Epithelial cell of proximal tubule (primary cell): ENCODE measurements at regions not wholly inside any gene's neighbourhood (a gene's known extent, or its start where the extent isn't known, plus 50 kb on each side); places are given as distances from the start of the nearest gene placed in this dataset.

Experiments used
- DNase-seq: peaks from one replicate; pipeline ENCODE4 v3.0.0-alpha.2; 2011; ENCODE audit warnings: low read depth
- H3K4me3 ChIP-seq: 2 replicates; pipeline ENCODE4 v1.5.1; 2011; ENCODE audit warnings: low read depth, mild to moderate bottlenecking, low read length
- TF ChIP-seq, protein P1 (sequence below): conservative IDR thresholded peaks from 2 replicates; pipeline ENCODE4 v1.5.1; 2012; ENCODE audit warnings: low read depth, mild to moderate bottlenecking, low read length

DNA sequence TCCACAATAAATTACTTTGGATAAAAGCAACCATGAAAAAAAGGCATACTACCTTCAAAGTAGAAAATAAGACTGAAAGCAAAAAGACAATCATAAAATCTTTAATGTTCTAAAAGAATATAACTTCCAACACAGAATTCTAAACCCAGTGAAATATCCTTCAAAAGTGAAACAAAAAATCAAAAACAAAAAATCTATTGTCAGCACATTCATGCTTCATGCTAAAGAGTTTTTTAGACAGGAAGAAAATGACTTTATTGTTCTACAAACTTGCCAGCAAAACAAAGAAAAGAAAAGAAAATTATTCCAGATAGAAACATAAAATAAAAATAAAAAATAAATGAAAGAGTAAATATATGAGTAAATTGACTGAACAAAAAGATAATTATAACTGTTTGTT lies 134.9 kb downstream of the EFHB start:
- no peak for DNase-seq
- TF ChIP-seq, protein P1, sequence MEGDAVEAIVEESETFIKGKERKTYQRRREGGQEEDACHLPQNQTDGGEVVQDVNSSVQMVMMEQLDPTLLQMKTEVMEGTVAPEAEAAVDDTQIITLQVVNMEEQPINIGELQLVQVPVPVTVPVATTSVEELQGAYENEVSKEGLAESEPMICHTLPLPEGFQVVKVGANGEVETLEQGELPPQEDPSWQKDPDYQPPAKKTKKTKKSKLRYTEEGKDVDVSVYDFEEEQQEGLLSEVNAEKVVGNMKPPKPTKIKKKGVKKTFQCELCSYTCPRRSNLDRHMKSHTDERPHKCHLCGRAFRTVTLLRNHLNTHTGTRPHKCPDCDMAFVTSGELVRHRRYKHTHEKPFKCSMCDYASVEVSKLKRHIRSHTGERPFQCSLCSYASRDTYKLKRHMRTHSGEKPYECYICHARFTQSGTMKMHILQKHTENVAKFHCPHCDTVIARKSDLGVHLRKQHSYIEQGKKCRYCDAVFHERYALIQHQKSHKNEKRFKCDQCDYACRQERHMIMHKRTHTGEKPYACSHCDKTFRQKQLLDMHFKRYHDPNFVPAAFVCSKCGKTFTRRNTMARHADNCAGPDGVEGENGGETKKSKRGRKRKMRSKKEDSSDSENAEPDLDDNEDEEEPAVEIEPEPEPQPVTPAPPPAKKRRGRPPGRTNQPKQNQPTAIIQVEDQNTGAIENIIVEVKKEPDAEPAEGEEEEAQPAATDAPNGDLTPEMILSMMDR: no peak
- no peak overlapping the region for H3K4me3 ChIP-seq

GRCh38 chr3:19798324-19798723 lies 135.7 kb downstream of the EFHB start:
- TF ChIP-seq, protein P1: no peak
- no peak overlapping the region for H3K4me3 ChIP-seq
- DNase-seq: no peak

DNA sequence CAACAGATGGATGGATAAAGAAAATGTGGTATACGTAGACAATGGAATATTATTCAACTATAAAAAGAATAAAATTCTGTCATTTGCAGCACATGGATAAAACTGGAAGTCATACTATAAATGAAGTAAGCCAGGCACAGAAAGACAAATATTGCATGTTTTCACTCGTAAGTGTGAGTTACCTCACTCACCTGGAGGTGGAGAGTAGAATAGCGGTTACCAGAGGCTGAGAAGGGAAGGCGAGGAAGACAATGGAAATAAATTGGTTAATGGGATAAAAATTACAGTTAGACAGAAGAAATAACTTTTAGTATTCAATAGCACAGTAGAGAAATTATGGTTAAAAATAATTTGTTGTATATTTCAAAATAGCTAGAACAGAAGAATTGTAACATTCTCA lies 141.6 kb downstream of the EFHB start:
- H3K4me3 ChIP-seq: no peak overlapping the region
- DNase-seq: no peak
- TF ChIP-seq, protein P1: no peak

DNA sequence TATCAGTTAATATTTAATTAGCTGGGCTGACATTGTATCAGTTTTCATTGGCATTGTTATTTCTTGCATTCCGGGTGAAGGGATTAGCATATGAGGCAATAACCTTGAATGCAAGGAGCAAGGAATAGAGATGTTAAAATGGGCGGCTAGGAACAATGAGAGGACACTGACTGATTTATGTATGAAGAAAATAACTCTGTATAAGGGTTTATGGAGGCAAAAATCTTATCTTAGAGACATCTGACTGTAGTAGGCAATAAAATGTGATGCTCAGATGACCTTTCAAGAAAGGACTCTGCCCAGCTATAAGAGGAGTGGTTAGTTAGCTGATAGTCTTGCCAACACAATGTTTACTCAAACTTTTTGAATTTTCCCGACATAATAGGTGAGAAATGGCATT lies 158.3 kb downstream of the EFHB start:
- no peak for DNase-seq
- no peak overlapping the region for H3K4me3 ChIP-seq
- TF ChIP-seq, protein P1: no peak

DNA sequence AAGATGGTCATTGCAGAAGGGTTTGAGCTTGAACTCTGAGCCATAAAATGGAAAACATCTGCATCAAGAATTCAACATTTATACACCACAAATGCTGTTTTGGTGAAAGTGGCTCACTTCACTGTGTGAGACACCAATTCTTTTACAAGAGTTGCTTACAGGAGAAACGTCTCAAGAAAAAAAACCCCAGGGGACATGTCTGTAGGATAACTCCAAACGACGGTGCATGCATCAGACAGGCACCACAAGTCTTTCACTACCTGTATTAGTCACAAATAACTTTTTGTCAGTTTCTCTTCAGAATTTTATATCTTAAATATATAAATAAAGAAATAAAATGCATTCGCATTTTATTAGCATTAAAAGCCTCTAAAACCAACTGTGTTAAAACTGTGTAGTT lies 164.3 kb downstream of the EFHB start:
- TF ChIP-seq, protein P1: no peak
- no peak for DNase-seq
- H3K4me3 ChIP-seq: no peak overlapping the region

DNA sequence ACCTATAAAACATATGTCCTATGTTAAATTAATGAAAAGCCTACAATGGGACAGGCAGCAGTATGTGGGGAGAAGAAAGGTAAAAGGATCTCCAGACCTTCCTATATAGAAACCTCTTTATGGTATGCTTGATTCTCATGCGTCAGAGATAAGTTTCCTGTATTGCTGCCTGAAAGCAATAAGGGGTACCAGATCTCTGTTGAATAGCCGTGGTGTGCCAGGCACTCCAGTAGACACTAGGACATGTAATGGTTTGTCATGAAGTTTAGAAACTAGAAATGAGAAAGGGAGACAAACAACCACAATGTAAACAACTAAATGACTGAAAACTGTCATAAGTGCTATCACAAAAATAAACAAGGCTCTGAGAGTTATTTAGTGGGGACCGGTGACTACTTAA lies 168.1 kb downstream of the EFHB start:
- TF ChIP-seq, protein P1: no peak
- DNase-seq: no peak
- no peak overlapping the region for H3K4me3 ChIP-seq

GRCh38 chr3:19757773-19758172 lies 176.2 kb downstream of the EFHB start:
- TF ChIP-seq, protein P1: no peak
- H3K4me3 ChIP-seq: no peak overlapping the region
- no peak for DNase-seq
